HG02981 (cell line): ENCODE measurements at regions not wholly inside any gene's neighbourhood (a gene's known extent, or its start where the extent isn't known, plus 50 kb on each side); places are given as distances from the start of the nearest gene placed in this dataset.

Experiments used
- ATAC-seq: cut with Tn5 transposase; IDR thresholded peaks from one replicate; pipeline ENCODE4 v1.9.1; 2021; ENCODE audit warnings: mild to moderate bottlenecking, moderate library complexity; ENCODE audit not compliant: unreplicated experiment

DNA sequence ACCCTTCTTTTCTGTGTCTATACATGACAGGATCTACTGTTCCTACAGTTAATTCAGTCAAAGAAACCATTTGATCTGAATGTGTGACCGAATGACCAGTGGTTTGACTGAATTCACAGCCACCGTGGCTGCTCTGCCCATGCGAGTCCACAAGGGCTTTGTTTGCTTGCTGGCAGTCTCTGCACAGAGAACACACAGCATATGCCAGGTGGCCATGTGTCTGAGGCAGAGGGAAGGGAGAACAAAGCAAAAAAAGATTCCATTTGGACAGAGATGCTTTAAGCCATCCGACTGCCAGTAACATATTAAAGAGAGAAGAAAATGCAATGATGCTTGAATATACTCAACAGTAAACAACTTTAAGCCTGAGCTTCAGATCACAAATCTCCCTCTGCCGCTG is 737.8 kb upstream of the CXADR start:
- ATAC-seq: no peak

DNA sequence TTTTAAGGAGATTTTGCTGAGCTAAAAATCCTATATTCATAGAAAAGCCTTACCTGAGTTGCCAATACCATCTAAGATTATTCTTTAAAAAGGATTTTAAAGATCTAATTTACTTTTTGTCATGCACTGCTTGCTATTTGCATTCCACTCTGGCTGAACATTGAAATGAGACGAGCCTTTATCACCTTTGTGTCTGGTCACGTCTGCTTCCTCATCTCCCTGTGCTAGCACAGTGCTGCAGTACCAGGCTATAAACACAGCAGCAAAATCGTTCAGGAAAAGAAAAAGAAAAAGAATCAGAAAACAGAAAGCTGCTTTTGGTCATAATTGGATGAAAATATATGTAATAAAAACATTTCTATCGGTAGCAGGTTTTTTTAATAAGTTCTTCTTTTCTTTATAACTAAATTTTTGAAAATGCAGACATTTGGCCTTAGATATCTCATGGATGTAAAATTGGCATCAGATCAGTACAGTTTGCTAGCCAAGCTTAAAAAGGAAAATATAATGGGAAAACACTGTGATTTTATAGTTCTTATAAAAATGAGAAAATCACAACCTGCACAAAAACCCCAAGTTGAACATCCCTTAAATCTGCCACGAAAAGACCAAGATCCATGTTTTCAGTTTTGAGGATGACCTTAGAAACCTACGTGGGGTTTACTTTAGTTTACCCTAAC is 735.7 kb upstream of the CXADR start:
- ATAC-seq: no peak

DNA sequence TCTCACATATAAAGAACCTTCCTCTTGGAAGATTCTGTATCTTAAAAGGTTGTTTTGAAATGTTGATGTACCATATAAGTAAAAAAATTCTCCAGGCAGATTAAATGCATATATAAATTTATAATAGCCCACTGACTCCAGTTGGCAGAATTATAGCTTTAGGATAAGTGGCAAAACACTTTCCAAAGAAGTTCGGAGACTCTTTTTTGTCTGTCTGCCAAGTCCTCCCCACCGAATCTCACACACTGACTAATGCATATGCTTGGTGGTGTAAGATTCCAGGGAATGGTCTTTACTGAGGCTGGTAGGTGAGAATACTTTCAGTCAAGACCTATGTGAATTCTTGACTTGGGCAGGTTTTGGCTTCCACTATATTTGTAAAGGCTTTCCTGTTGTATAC is 724.3 kb upstream of the CXADR start:
- no peak for ATAC-seq

DNA sequence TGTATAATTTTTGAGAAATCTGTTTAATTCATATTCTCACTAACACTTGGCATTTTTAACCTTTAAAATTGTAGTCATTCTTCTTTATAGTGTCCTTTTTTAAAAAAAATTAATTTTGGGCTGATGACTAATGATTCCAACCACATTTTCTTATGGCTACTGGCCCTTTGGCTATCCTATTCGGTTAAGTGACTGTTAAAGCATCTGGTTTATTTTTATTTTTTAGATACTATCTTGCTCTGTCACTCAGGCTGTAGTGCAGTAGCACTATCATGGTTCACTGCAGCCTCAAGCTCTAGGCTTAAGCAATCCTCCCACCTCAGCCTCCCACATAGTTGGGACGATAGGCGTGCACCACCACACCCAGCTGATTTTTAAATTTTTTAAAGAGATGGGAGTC is 723.2 kb upstream of the CXADR start:
- no peak for ATAC-seq

DNA sequence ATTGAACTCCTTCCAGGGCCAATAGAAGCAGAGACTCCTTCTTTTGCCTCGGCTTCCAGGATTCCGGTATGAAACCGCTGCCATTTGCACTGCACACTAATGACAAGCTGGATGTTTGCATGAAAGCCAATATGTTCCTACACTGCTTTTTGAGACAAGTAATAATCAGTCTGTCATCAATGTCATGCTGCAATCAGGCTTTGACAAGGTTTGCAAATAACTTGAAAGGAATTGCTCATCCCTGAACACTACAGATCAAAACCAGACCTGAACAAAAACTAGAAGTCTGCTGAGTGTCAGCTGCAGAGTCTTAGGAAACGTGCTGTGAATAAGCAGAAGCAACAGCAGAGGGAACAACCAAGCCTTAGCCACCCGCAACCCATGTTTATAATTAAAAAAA is 720.7 kb upstream of the CXADR start:
- ATAC-seq: no peak

DNA sequence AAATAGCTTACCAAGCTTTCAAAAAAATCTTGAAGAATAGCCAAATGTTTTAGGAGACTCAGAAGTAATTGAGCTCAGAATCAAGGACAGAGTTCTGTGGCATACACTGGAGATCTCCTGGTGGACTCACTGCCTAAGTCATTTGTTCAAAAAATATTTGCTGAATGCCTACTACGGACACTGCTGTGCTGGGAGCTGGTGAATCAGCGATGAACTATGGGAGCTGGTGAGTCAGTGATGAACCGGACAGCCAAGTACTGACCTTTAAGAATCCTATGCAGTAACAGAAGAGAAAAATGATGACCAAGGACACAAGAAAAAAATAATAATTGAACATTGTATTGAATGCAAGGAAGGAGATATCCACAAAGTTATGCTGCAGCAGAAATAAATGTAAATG is 717.9 kb upstream of the CXADR start:
- ATAC-seq: no peak

DNA sequence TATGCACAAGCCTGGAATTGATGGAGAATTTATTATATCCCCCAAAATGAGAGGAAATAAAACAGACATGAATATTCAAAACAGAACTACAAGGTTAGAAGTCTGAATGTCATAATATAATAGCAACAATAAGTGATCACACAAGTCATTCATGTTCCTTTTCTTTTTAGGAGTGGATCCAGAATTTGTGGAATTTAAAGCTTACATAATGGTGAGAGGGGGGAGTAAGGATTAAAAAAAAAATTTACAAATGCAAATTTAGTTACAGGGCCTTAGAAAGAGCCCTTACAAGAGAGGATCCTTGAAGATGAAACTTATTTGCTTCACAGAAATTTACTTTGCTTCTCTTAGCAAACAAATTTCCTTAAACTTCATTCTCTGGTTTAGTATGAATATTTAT is 716.1 kb upstream of the CXADR start:
- ATAC-seq: no peak

DNA sequence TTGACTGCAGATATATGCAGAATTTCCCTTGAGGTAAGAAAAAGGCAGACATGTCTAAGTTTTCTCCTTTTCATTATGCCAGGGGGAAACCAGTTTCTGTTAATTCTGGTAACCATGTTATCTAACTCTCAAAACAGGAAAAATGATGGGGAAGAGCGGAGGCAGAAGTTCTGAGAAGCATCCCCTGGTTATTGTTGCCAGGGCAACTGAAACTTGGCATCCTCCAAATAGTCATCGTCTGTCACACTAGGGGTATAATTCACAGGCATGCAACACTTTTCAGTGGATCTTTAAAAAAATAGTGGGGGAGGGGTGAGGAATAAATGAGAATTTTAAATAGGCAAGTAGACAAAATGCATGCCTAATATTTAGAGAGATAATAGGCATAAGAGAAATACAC is 715.3 kb upstream of the CXADR start:
- no peak for ATAC-seq

DNA sequence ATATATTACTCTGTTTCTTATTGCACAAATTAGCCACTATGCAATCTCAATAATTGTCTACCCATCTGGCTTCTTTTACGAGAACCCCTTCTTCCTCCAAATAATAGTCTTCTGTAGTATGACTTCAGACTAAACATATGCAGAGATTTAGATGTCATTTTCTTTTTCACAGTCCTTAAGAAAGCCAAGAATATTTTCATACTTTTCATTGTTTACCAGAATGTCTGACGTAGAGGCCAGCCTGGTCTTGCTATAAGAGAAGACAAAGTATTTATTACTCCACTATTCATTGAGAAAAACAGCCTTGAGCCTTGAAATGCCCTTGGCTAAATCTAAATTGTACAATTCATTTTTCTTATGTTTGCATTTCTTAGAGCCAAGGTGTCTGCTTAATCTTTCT is 714.9 kb upstream of the CXADR start:
- ATAC-seq: no peak

DNA sequence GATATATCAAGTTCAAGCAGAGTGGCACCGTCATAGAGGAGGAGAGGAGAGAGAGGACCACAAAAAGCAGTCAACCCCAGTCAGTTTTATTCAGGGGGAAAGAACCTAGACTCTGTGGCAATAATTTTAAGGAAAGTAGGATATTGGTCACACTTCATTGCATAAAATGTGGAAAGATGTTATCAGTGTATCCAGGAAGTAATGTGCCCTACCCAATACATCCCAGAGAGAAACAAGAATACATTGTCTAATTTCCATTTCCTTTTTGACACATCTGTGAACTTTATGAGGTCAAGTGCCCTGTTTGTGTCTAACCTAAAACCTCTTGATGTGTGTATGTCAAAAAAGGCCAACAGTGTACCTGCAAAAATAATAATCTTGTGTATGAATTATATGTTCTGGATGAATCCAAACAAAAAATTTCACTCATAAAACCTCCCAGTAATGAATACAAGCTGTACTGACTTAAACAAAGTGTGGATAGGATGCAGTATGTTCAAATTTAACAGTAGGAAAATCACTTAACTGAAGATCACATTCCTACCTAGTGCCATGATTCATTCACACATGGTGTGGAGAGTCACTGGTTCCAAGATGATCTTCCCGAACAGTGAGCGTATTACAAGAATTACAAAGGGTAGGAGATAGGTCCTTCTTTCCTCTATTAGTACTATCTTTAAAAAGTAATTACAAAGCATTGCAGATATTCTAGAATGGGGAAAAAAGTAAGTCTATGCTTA is 712.1 kb upstream of the CXADR start:
- no peak for ATAC-seq

DNA sequence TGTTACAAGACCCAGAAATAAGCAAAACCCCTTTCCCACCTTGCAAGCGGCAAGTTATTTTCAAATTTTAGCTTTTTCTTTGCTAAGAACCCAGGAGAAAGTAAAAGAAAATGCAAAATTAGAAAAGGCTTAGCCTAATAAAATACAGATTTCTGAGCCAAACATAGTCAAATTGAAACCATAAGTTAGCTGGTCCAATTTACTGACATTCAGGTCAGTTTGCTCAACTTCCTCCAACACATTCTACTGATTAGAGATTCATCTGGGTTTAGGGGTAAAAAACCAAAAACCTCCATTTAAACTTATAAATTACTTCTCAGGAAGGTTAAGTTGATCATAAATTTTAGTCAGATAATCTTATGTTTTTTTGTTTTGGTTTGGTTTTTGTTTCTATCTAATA is 701.8 kb upstream of the CXADR start:
- ATAC-seq: no peak

DNA sequence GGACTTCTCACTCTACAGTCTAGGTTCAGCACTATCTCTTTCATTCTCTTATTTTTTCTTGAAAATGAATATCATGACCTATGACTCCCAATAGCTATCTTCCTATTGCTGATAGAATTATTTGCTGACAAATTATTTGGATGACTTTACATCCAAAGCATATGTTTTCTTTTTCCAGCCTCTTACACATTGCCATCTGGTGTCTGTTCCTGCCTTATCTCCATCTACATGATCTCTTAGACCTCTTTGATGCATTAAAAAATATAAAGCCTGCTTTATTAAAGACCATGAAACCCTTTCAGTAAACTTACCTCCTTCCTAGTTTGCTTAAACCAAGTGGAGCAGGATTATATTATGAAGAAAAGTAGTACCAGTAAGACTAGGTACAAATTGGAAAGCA is 700.9 kb upstream of the CXADR start:
- ATAC-seq: no peak

DNA sequence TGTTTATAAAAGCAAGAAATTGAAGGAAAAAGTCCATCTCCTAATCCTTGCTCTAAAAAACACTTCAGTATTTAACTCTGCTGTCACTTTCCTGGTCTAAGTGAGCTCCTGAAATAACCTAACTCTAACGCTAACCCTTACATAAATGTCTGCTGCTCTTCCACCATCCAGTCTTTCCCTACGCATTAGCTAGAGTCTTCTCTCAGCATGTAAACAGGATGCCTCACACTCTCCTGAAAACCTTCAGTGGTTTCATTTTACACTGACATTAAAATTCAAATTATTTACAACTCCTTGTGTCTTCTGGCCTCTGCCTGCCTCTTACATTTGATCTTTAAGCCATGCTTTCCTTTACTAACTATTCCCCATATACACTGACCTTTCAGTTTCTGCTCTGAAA is 697.6 kb upstream of the CXADR start:
- ATAC-seq: no peak

DNA sequence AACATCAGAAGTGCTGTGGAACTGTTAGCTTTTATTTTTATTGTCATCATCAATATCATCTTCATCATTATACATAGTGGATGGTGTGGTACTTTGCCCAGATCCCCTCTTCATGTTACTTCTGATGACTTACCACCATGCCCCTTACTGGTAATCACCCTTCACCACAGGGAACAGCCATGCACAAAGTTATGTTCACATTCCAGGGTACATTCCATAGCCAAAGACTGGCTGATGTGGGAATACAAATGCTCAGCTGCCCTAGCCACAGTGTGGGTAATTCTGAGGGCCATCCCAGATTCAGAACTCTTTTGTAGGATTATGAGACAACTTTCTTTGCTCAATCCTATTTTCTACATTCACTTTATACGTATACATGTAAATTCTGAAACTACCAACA is 691.3 kb upstream of the CXADR start:
- no peak for ATAC-seq

DNA sequence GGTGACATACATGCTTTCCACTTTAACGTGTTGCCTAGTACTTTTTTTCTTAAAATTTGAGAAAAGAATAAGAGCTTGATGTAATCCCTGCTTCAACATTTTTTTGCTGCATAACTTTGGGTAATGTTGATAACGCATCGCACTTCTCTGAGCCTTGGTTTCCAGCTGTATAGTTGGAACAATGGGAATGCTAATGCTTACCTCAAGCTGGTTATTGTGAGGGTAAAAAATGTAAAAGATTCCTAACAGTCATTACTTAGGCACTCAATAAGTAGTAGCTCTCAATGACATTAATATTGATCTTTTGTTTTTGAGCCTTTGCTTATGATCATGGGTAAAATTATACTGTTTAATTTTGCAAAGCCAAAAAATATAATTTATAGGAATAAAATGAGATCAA is 683.3 kb upstream of the CXADR start:
- no peak for ATAC-seq

DNA sequence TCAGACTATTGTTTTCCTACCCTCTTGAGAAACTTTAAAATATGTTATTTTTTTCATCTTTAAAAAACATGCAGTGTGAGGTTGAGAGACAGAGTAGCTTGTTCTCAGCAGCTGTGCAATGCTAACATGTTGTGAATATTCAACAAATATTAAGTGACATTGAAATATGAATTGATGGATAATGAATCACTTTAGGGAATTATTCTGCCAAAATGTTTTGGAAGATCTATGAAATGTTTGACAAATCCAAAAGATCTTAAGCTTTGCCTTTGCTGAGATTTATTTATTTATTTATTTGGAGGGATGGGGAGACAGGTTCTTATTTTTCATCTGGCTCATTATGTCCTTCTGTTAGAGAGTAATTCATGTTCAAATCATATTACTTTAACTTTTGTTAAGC is 680.1 kb upstream of the CXADR start:
- ATAC-seq: no peak

DNA sequence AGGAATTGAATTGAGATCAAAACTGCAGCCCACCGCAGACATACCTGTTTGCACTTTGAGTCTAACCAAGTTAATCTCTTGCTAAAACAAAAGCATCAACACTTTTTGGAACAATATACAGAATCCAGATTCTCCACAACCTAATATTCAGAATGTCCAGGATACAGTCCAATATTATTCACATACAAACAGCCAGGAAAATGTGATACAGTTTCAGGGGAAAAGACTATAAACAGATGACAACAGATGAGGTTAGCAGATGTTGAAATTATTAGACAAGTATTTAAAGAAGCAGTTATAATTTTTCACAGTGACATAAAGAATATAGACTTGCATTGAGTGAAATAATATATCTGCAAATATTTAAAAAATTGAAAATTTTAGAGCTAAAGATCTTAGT is 678.1 kb upstream of the CXADR start:
- no peak for ATAC-seq

DNA sequence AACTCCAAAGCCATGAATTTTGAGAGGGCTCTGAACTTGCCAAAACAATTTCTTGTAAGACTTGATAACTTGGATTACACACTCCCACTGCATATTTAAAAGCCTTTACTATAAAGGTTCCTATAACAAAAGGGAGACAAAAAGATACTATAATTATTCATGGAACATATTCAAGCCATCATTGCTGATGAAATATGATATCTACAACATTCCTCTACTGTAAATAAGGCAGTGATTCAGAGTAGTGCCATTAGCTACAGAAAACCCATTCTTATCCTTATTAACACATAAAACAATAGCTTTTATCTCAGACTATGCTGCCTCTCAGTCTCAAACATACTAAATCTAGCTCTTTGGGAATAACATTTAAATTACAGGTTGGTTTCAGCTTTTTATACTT is 675.5 kb upstream of the CXADR start:
- ATAC-seq: no peak

DNA sequence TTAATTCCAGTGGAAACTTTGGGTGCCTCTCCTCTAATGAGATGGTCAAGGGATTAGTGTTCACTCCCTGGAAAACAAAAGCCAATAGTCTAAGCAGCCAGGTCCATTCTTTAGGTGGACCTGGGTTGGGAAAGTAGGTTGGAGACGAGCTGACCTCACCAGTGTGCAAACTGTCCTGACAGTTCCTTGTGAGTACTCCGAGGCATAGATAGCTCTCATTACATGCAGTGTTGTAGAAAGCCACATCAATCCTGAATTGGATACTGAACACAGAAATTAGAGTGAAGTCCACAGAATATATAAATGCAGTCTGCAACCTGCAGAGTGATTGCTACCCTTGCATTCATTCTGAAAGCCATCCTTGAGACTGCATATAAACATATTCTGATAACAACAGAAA is 675.1 kb upstream of the CXADR start:
- ATAC-seq: no peak

DNA sequence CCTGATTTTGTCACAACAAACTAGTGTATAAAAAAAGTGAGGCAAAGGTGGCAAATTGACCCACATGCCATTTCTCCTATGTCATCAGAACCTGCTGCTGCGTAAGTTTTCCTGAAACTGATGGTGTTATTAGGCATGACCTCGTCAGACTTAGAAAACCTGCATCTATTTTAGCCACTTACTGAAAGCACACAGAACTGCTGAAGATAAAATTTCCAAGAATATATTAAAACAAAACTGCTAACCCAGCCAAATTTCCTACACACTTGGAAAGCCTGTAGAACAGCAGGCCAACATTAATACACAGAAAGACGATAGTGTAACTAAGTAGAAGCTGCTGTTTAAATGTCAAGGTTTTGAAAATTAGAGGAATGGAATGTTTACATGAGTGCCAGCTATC is 674.5 kb upstream of the CXADR start:
- no peak for ATAC-seq

DNA sequence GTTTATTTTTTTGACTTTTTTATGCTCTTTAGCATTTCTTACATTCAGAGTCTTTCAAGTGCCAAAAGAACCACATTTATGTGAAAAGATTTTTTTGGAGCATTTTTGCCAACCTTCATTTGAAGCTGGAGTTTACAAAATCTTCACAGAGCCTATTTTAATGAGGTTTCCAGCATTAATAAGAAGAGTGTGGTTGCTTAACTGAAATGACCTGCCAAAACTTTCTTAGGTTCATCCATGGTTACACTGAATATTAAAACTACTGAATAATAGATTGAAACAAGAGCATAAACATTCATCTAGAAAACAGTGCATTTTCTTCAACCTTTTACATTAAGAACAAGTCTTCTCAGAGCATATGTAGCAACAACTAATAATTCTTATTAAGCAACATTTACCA is 672.3 kb upstream of the CXADR start:
- ATAC-seq: no peak

DNA sequence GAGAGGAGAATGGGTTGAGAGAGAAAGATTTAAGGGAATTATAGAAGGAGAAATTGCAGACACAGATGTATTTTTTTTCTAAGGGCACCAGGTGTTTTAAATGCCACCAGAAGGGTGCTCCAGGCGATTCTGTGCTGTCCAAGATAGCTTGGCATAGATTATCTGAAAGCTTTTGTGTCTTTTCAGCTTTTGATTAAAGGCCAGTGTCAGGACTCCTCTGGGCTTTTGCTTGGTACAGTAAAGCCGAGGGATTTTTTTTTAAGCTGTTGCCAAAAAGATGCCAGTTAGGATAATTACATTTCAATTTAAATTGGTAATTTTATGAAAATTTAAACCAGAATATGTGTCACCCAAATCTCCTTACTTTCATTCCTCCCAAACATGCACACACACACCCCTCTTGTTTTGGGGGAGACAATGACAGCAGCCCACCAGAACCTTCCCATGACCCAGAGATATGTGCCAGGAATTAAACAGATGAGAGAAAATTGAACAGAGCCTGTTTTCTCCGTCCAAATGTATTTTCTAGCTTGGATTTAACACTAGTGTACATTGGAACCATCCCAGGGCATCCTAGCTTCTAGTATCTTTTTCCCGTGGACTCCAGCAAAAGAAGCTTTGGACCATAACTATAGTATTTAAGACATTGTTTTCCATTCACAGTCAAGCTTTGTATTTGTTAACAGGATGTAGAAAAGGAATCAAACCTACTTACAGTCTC is 670.7 kb upstream of the CXADR start:
- no peak for ATAC-seq
